ENCODE measurements at regions not wholly inside any gene's neighbourhood (a gene's known extent, or its start where the extent isn't known, plus 50 kb on each side); places are given as distances from the start of the nearest gene placed in this dataset.
"Not testable (repeated sequence)": the region's sequence is repeated elsewhere in the genome, so short reads cannot be mapped to it uniquely, and the experiment has no call there.

GRCh38 chr13:59012731-59013130 is 1151.0 kb downstream of the DIAPH3 start:
- no peak for DNase-seq (ENCODE audit: low read depth, low spot score)
- Histone ChIP-seq H3K4me1 (ENCODE audit: control insufficient read depth, insufficient read depth, low read length) (no peaks in the 10 kb centered on the region), H3K27ac (ENCODE audit: low read length) (no peak overlapping the region), H3K9me3 (ENCODE audit: control insufficient read depth, insufficient read depth, low read length) (no peaks in the 10 kb centered on the region), H3K4me3 (ENCODE audit: low read length) (no peak overlapping the region), H3K36me3 (ENCODE audit: control insufficient read depth, insufficient read depth, low read length) (no peaks in the 10 kb centered on the region), H3K27me3 (ENCODE audit: control insufficient read depth, insufficient read depth, low read length) (no peaks in the 10 kb centered on the region)
- WGBS (ENCODE audit: insufficient coverage, insufficient read length) = no CpG with 5 or more reads among the region's 11 CpGs

- Histone ChIP-seq H3K4me1 (ENCODE audit: control insufficient read depth, insufficient read depth, low read length) (no peaks in the 10 kb centered on the region), H3K4me3 (ENCODE audit: low read length) (no peak overlapping the region), H3K9me3 (ENCODE audit: control insufficient read depth, insufficient read depth, low read length) (no peaks in the 10 kb centered on the region), H3K27me3 (ENCODE audit: control insufficient read depth, insufficient read depth, low read length) (no peaks in the 10 kb centered on the region), H3K36me3 (ENCODE audit: control insufficient read depth, insufficient read depth, low read length) (no peaks in the 10 kb centered on the region), H3K27ac (ENCODE audit: low read length) (no peak overlapping the region)
- DNase-seq (ENCODE audit: low read depth, low spot score) = no peak
- WGBS (ENCODE audit: insufficient coverage, insufficient read length) = no CpG with 5 or more reads among the region's 3 CpGs
Observed at GRCh38 chr13:59016250-59016649, 1147.5 kb downstream of the DIAPH3 start.

- no CpG with 5 or more reads among the region's 3 CpGs for WGBS (ENCODE audit: insufficient coverage, insufficient read length)
- H3K4me1 ChIP-seq (ENCODE audit: control insufficient read depth, insufficient read depth, low read length) = no peaks in the 10 kb centered on the region
- no peaks in the 10 kb centered on the region for H3K27me3 ChIP-seq (ENCODE audit: control insufficient read depth, insufficient read depth, low read length)
- H3K4me3 ChIP-seq (ENCODE audit: low read length) = no peak overlapping the region
- DNase-seq (ENCODE audit: low read depth, low spot score) = no peak
- H3K9me3 ChIP-seq (ENCODE audit: control insufficient read depth, insufficient read depth, low read length) = no peaks in the 10 kb centered on the region
- H3K27ac ChIP-seq (ENCODE audit: low read length) = no peak overlapping the region
- no peaks in the 10 kb centered on the region for H3K36me3 ChIP-seq (ENCODE audit: control insufficient read depth, insufficient read depth, low read length)
Observed at GRCh38 chr13:59024434-59024833, 1139.3 kb downstream of the DIAPH3 start.

GRCh38 chr13:59034198-59034597 is 1129.5 kb downstream of the DIAPH3 start:
- Histone ChIP-seq H3K27me3 (ENCODE audit: control insufficient read depth, insufficient read depth, low read length) (no peaks in the 10 kb centered on the region), H3K9me3 (ENCODE audit: control insufficient read depth, insufficient read depth, low read length) (no peaks in the 10 kb centered on the region), H3K36me3 (ENCODE audit: control insufficient read depth, insufficient read depth, low read length) (no peaks in the 10 kb centered on the region), H3K4me1 (ENCODE audit: control insufficient read depth, insufficient read depth, low read length) (peaks cover 1% of the 10 kb centered on the region; the same call in 1 of the 2 replicates), H3K4me3 (ENCODE audit: low read length) (no peak overlapping the region), H3K27ac (ENCODE audit: low read length) (no peak overlapping the region)
- WGBS (ENCODE audit: insufficient coverage, insufficient read length) = no CpG with 5 or more reads among the region's 2 CpGs
- no peak for DNase-seq (ENCODE audit: low read depth, low spot score)

GRCh38 chr13:59038824-59039223 is 1124.9 kb downstream of the DIAPH3 start:
- Histone ChIP-seq H3K27ac (ENCODE audit: low read length) (no peak overlapping the region), H3K4me1 (ENCODE audit: control insufficient read depth, insufficient read depth, low read length) (no peaks in the 10 kb centered on the region), H3K4me3 (ENCODE audit: low read length) (no peak overlapping the region), H3K27me3 (ENCODE audit: control insufficient read depth, insufficient read depth, low read length) (no peaks in the 10 kb centered on the region), H3K9me3 (ENCODE audit: control insufficient read depth, insufficient read depth, low read length) (no peaks in the 10 kb centered on the region), H3K36me3 (ENCODE audit: control insufficient read depth, insufficient read depth, low read length) (no peaks in the 10 kb centered on the region)
- DNase-seq (ENCODE audit: low read depth, low spot score) = no peak
- no CpG with 5 or more reads among the region's 1 CpG for WGBS (ENCODE audit: insufficient coverage, insufficient read length)

GRCh38 chr13:59043016-59043415 is 1120.7 kb downstream of the DIAPH3 start:
- H3K27me3 ChIP-seq (ENCODE audit: control insufficient read depth, insufficient read depth, low read length) = no peaks in the 10 kb centered on the region
- no CpG with 5 or more reads among the region's 2 CpGs for WGBS (ENCODE audit: insufficient coverage, insufficient read length)
- H3K4me3 ChIP-seq (ENCODE audit: low read length) = no peak overlapping the region
- H3K4me1 ChIP-seq (ENCODE audit: control insufficient read depth, insufficient read depth, low read length) = no peaks in the 10 kb centered on the region
- no peak for DNase-seq (ENCODE audit: low read depth, low spot score)
- no peaks in the 10 kb centered on the region for H3K36me3 ChIP-seq (ENCODE audit: control insufficient read depth, insufficient read depth, low read length)
- H3K9me3 ChIP-seq (ENCODE audit: control insufficient read depth, insufficient read depth, low read length) = no peaks in the 10 kb centered on the region
- H3K27ac ChIP-seq (ENCODE audit: low read length) = no peak overlapping the region

- Histone ChIP-seq H3K9me3 (ENCODE audit: control insufficient read depth, insufficient read depth, low read length) (no peaks in the 10 kb centered on the region), H3K4me3 (ENCODE audit: low read length) (no peak overlapping the region), H3K27me3 (ENCODE audit: control insufficient read depth, insufficient read depth, low read length) (no peaks in the 10 kb centered on the region), H3K4me1 (ENCODE audit: control insufficient read depth, insufficient read depth, low read length) (no peaks in the 10 kb centered on the region), H3K27ac (ENCODE audit: low read length) (no peak overlapping the region), H3K36me3 (ENCODE audit: control insufficient read depth, insufficient read depth, low read length) (no peaks in the 10 kb centered on the region)
- no peak for DNase-seq (ENCODE audit: low read depth, low spot score)
- WGBS (ENCODE audit: insufficient coverage, insufficient read length) = no CpG with 5 or more reads among the region's 2 CpGs
Observed at GRCh38 chr13:59047546-59047945, 1116.2 kb downstream of the DIAPH3 start.

- Histone ChIP-seq H3K4me1 (ENCODE audit: control insufficient read depth, insufficient read depth, low read length) (no peaks in the 10 kb centered on the region), H3K27ac (ENCODE audit: low read length) (no peak overlapping the region), H3K36me3 (ENCODE audit: control insufficient read depth, insufficient read depth, low read length) (no peaks in the 10 kb centered on the region), H3K27me3 (ENCODE audit: control insufficient read depth, insufficient read depth, low read length) (no peaks in the 10 kb centered on the region), H3K9me3 (ENCODE audit: control insufficient read depth, insufficient read depth, low read length) (no peaks in the 10 kb centered on the region), H3K4me3 (ENCODE audit: low read length) (no peak overlapping the region)
- no CpG with 5 or more reads among the region's 1 CpG for WGBS (ENCODE audit: insufficient coverage, insufficient read length)
- DNase-seq (ENCODE audit: low read depth, low spot score) = no peak
Observed at GRCh38 chr13:59061621-59062020, 1102.1 kb downstream of the DIAPH3 start.

- H3K36me3 ChIP-seq (ENCODE audit: control insufficient read depth, insufficient read depth, low read length) = no peaks in the 10 kb centered on the region
- WGBS (ENCODE audit: insufficient coverage, insufficient read length) = no CpG with 5 or more reads among the region's 1 CpG
Observed at GRCh38 chr13:59064042-59064441, 1099.7 kb downstream of the DIAPH3 start.

GRCh38 chr13:59076386-59076785 is 1087.3 kb downstream of the DIAPH3 start:
- not testable (repeated sequence) for H3K36me3 ChIP-seq (ENCODE audit: control insufficient read depth, insufficient read depth, low read length); H3K27ac ChIP-seq (ENCODE audit: low read length); DNase-seq (ENCODE audit: low read depth, low spot score); H3K4me3 ChIP-seq (ENCODE audit: low read length); H3K9me3 ChIP-seq (ENCODE audit: control insufficient read depth, insufficient read depth, low read length); H3K4me1 ChIP-seq (ENCODE audit: control insufficient read depth, insufficient read depth, low read length); H3K27me3 ChIP-seq (ENCODE audit: control insufficient read depth, insufficient read depth, low read length)

More at GRCh38 chr13:59064042-59064441, 1099.7 kb downstream of the DIAPH3 start:
- no peak for DNase-seq (ENCODE audit: low read depth, low spot score)
- Histone ChIP-seq H3K9me3 (ENCODE audit: control insufficient read depth, insufficient read depth, low read length) (no peaks in the 10 kb centered on the region), H3K4me3 (ENCODE audit: low read length) (no peak overlapping the region), H3K27ac (ENCODE audit: low read length) (no peak overlapping the region), H3K27me3 (ENCODE audit: control insufficient read depth, insufficient read depth, low read length) (no peaks in the 10 kb centered on the region), H3K4me1 (ENCODE audit: control insufficient read depth, insufficient read depth, low read length) (no peaks in the 10 kb centered on the region)

GRCh38 chr13:59086147-59086546 is 1077.6 kb downstream of the DIAPH3 start:
- no peak for DNase-seq (ENCODE audit: low read depth, low spot score)
- no CpG with 5 or more reads among the region's 2 CpGs for WGBS (ENCODE audit: insufficient coverage, insufficient read length)
- H3K4me3 ChIP-seq (ENCODE audit: low read length) = no peak overlapping the region
- H3K36me3 ChIP-seq (ENCODE audit: control insufficient read depth, insufficient read depth, low read length) = no peaks in the 10 kb centered on the region
- no peaks in the 10 kb centered on the region for H3K4me1 ChIP-seq (ENCODE audit: control insufficient read depth, insufficient read depth, low read length)
- no peaks in the 10 kb centered on the region for H3K9me3 ChIP-seq (ENCODE audit: control insufficient read depth, insufficient read depth, low read length)
- no peaks in the 10 kb centered on the region for H3K27me3 ChIP-seq (ENCODE audit: control insufficient read depth, insufficient read depth, low read length)
- H3K27ac ChIP-seq (ENCODE audit: low read length) = no peak overlapping the region
